A673 (cell line): ENCODE measurements at regions not wholly inside any gene's neighbourhood (a gene's known extent, or its start where the extent isn't known, plus 50 kb on each side); places are given as distances from the start of the nearest gene placed in this dataset.

Experiments
- BruUV-seq: library from RNA; stranded (reverse); fragments of 400-500 nt; replicated peaks from 2 replicates; lab custom pipeline; 2021; lab: Mats Ljungman, UMichigan
- CTCF ChIA-PET: fragments of 300-600 bp; sonication (Branson Sonifier 250); formaldehyde crosslinking; loops from one replicate; lab custom pipeline; 2022; ENCODE audit warnings: antibody characterized with exemption; lab: Charles Lee
- POLR2A ChIA-PET: fragments of 300-600 bp; sonication (Branson Sonifier 250); formaldehyde crosslinking; loops from one replicate; lab custom pipeline; 2022; ENCODE audit warnings: antibody characterized with exemption; ENCODE audit not compliant: low non-redundant PET; lab: Charles Lee
- DNase-seq: peaks from one replicate; pipeline ENCODE4 v3.0.0-alpha.2; 2015; ENCODE audit warnings: low spot score
- H3K27ac ChIP-seq: fragments of 200-600 bp; sonication (generic); 2 replicates; pipeline ENCODE4 v1.5.1; 2016; ENCODE audit warnings: mixed run types, low read depth, mild to moderate bottlenecking, mixed read lengths, antibody characterized with exemption, low read length; ENCODE audit not compliant: poor library complexity, severe bottlenecking
- H3K27me3 ChIP-seq: fragments of 200-600 bp; sonication (generic); replicated peaks from 2 replicates; pipeline ENCODE4 v1.6.1; 2017; ENCODE audit warnings: mixed run types, low read depth, mild to moderate bottlenecking, mixed read lengths, antibody characterized with exemption, low read length; ENCODE audit not compliant: insufficient read depth, poor library complexity
- H3K36me3 ChIP-seq: fragments of 200-600 bp; sonication (generic); 2 replicates; pipeline ENCODE4 v1.6.1; 2016; ENCODE audit warnings: mixed run types, mild to moderate bottlenecking, mixed read lengths, antibody characterized with exemption, low read length; ENCODE audit not compliant: insufficient read depth, poor library complexity, severe bottlenecking
- H3K4me1 ChIP-seq: fragments of 200-600 bp; sonication (generic); 2 replicates; pipeline ENCODE4 v1.6.1; 2017; ENCODE audit warnings: mixed run types, mild to moderate bottlenecking, mixed read lengths, antibody characterized with exemption, low read length; ENCODE audit not compliant: insufficient read depth, poor library complexity, severe bottlenecking
- H3K4me3 ChIP-seq: fragments of 200-600 bp; sonication (generic); 2 replicates; pipeline ENCODE4 v1.5.1; 2016; ENCODE audit warnings: low read depth, mixed run types, mild to moderate bottlenecking, mixed read lengths, low read length; ENCODE audit not compliant: poor library complexity, severe bottlenecking
- H3K9me3 ChIP-seq: fragments of 200-600 bp; sonication (generic); 2 replicates; pipeline ENCODE4 v1.6.1; 2016; ENCODE audit warnings: mixed run types, low read depth, mild to moderate bottlenecking, mixed read lengths, antibody characterized with exemption, low read length; ENCODE audit not compliant: poor library complexity, severe bottlenecking
- EZH2 ChIP-seq: fragments of 200-600 bp; sonication (generic); IDR thresholded peaks from 2 replicates; pipeline ENCODE4 v1.6.1; 2017; ENCODE audit warnings: borderline replicate concordance, low read depth, mild to moderate bottlenecking, mixed read lengths, antibody characterized with exemption, low read length; ENCODE audit not compliant: poor library complexity, severe bottlenecking
- intact Hi-C: fragments of 100-400 bp; cut with micrococcal nuclease; formaldehyde crosslinking; loops from one replicate; pipeline ENCODE4 v1.10.0; 2022; ENCODE audit not compliant: unreplicated experiment
- TF ChIP-seq, protein P1 (sequence below): fragments of 300-800, 200-600 bp; sonication (generic); conservative IDR thresholded peaks from 2 replicates; pipeline ENCODE4 v1.5.1; 2017; ENCODE audit warnings: low read depth, mild to moderate bottlenecking, antibody characterized with exemption, low read length, moderate library complexity, mixed read lengths

GRCh38 chr2:12856934-12857601 lies 140.3 kb downstream of the TRIB2 start:
- Histone ChIP-seq H3K4me3 (no peak overlapping the region), H3K36me3 (no peaks in the 10 kb centered on the region), H3K4me1 (no peaks in the 10 kb centered on the region), H3K9me3 (no peaks in the 10 kb centered on the region), H3K27ac (no peak overlapping the region), H3K27me3 (no peaks in the 10 kb centered on the region)
- TF ChIP-seq EZH2 = no peak
- TF ChIP-seq, protein P1, sequence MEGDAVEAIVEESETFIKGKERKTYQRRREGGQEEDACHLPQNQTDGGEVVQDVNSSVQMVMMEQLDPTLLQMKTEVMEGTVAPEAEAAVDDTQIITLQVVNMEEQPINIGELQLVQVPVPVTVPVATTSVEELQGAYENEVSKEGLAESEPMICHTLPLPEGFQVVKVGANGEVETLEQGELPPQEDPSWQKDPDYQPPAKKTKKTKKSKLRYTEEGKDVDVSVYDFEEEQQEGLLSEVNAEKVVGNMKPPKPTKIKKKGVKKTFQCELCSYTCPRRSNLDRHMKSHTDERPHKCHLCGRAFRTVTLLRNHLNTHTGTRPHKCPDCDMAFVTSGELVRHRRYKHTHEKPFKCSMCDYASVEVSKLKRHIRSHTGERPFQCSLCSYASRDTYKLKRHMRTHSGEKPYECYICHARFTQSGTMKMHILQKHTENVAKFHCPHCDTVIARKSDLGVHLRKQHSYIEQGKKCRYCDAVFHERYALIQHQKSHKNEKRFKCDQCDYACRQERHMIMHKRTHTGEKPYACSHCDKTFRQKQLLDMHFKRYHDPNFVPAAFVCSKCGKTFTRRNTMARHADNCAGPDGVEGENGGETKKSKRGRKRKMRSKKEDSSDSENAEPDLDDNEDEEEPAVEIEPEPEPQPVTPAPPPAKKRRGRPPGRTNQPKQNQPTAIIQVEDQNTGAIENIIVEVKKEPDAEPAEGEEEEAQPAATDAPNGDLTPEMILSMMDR = no peak
- intact Hi-C loops = no loop called here
- ChIA-PET CTCF (no interaction called here), POLR2A (no interaction called here)
- no TSS peak for BruUV-seq
- DNase-seq = peak; percentile 8

DNA sequence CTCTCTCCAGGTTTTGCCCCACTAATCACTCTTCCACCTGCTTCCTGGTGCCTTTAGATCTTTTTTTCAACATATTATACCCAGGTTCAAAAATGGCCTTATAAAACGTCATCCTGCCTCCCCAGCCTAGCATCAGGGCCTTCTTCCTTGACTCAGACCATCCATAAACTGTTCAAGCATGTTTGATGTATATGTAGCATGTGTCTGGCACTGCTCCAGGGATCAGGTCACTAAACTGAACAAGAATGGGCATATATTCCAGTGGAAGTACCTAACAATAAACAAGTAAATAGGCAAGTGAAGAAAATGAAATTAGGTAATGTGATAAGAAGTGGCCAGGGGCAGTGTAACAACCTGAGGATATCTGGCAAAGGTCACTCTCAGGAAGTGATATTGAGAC lies 141.2 kb downstream of the TRIB2 start:
- CTCF ChIA-PET = no interaction called here
- intact Hi-C loops = no loop called here
- POLR2A ChIA-PET = no interaction called here
- H3K27ac ChIP-seq = no peak overlapping the region
- H3K4me3 ChIP-seq = no peak overlapping the region
- no peaks in the 10 kb centered on the region for H3K4me1 ChIP-seq
- H3K36me3 ChIP-seq = no peaks in the 10 kb centered on the region
- no peak for TF ChIP-seq EZH2
- TF ChIP-seq, protein P1 = no peak
- no peaks in the 10 kb centered on the region for H3K27me3 ChIP-seq
- BruUV-seq = no TSS peak
- no peaks in the 10 kb centered on the region for H3K9me3 ChIP-seq
- DNase-seq = no peak

DNA sequence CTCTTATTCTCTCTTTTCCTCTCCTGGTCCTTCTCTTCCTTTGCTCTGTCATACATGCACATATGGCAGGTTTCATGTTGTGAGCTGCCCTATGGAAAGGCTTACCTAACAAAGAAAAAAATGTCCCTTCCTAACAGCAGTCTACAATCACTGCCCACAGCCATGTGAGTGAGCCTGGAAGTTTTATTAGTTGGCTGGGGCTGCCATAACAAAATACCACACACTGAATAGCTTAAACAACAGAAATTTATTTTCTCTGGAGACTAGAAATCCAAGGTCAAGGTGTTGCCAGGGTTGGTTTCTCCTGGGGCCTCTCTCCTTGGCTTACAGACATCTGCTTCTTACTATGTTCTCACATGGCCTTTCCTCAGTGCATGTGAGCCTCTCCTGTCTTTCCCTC lies 142.1 kb downstream of the TRIB2 start:
- no peak for DNase-seq
- no peak overlapping the region for H3K27ac ChIP-seq
- H3K9me3 ChIP-seq = peaks cover 8% of the 10 kb centered on the region
- no peaks in the 10 kb centered on the region for H3K27me3 ChIP-seq
- ChIA-PET CTCF (no interaction called here), POLR2A (no interaction called here)
- intact Hi-C loops = no loop called here
- TF ChIP-seq, protein P1 = no peak
- no peak for TF ChIP-seq EZH2
- H3K4me3 ChIP-seq = no peak overlapping the region
- no peaks in the 10 kb centered on the region for H3K4me1 ChIP-seq
- no TSS peak for BruUV-seq
- no peaks in the 10 kb centered on the region for H3K36me3 ChIP-seq
